ENCODE measurements at regions not wholly inside any gene's neighbourhood (a gene's known extent, or its start where the extent isn't known, plus 50 kb on each side); places are given as distances from the start of the nearest gene placed in this dataset.
"Not testable (repeated sequence)": the region's sequence is repeated elsewhere in the genome, so short reads cannot be mapped to it uniquely, and the experiment has no call there.

- not testable (repeated sequence) for H3K9me3 ChIP-seq (ENCODE audit: control insufficient read depth in 2 of 2, insufficient read depth in 1 of 2, low read depth in 1 of 2, low read length in 1 of 2); H3K27me3 ChIP-seq (ENCODE audit: control insufficient read depth in 1 of 2, insufficient read depth in 2 of 2, low read length in 2 of 2); H3K27ac ChIP-seq (ENCODE audit: low read depth in 2 of 2, low read length in 1 of 2); H3K4me1 ChIP-seq (ENCODE audit: control insufficient read depth in 2 of 2, insufficient read depth in 2 of 2, low read length in 1 of 2); H3K36me3 ChIP-seq (ENCODE audit: control insufficient read depth in 2 of 2, insufficient read depth in 2 of 2, low read length in 1 of 2); H3K4me3 ChIP-seq (ENCODE audit: low read depth in 1 of 2, low read length in 2 of 2)
- WGBS, 2 donors = 91 to 92% methylated on average over 3 of the region's 4 CpGs
These were observed 369.9 kb downstream of the ANAPC1 start for GRCh38 chr2:111514138-111514537.

- not testable (repeated sequence) for H3K36me3 ChIP-seq (ENCODE audit: control insufficient read depth in 2 of 2, insufficient read depth in 2 of 2, low read length in 1 of 2); H3K27me3 ChIP-seq (ENCODE audit: control insufficient read depth in 1 of 2, insufficient read depth in 2 of 2, low read length in 2 of 2); H3K4me1 ChIP-seq (ENCODE audit: control insufficient read depth in 2 of 2, insufficient read depth in 2 of 2, low read length in 1 of 2); H3K4me3 ChIP-seq (ENCODE audit: low read depth in 1 of 2, low read length in 2 of 2); H3K9me3 ChIP-seq (ENCODE audit: control insufficient read depth in 2 of 2, insufficient read depth in 1 of 2, low read depth in 1 of 2, low read length in 1 of 2); H3K27ac ChIP-seq (ENCODE audit: low read depth in 2 of 2, low read length in 1 of 2)
- WGBS, 2 donors = 50 to 58% methylated on average over 1 of the region's 2 CpGs
These were observed 366.8 kb downstream of the ANAPC1 start for GRCh38 chr2:111517050-111517720.

- WGBS, 2 donors = 65 to 77% methylated on average over 2 of the region's 2 CpGs
- not testable (repeated sequence) for H3K27me3 ChIP-seq (ENCODE audit: control insufficient read depth in 1 of 2, insufficient read depth in 2 of 2, low read length in 2 of 2); H3K27ac ChIP-seq (ENCODE audit: low read depth in 2 of 2, low read length in 1 of 2); H3K4me1 ChIP-seq (ENCODE audit: control insufficient read depth in 2 of 2, insufficient read depth in 2 of 2, low read length in 1 of 2); H3K36me3 ChIP-seq (ENCODE audit: control insufficient read depth in 2 of 2, insufficient read depth in 2 of 2, low read length in 1 of 2); H3K4me3 ChIP-seq (ENCODE audit: low read depth in 1 of 2, low read length in 2 of 2); H3K9me3 ChIP-seq (ENCODE audit: control insufficient read depth in 2 of 2, insufficient read depth in 1 of 2, low read depth in 1 of 2, low read length in 1 of 2)
These were observed 366.3 kb downstream of the ANAPC1 start for GRCh38 chr2:111517721-111518053.

- WGBS, 2 donors = 85 to 88% methylated on average over 3 of the region's 3 CpGs
- Histone ChIP-seq H3K27ac (ENCODE audit: low read depth in 2 of 2, low read length in 1 of 2) (no peak overlapping the region), H3K36me3 (ENCODE audit: control insufficient read depth in 2 of 2, insufficient read depth in 2 of 2, low read length in 1 of 2) (no peaks in the 10 kb centered on the region), H3K4me1 (ENCODE audit: control insufficient read depth in 2 of 2, insufficient read depth in 2 of 2, low read length in 1 of 2) (no peaks in the 10 kb centered on the region), H3K9me3 (ENCODE audit: control insufficient read depth in 2 of 2, insufficient read depth in 1 of 2, low read depth in 1 of 2, low read length in 1 of 2) (no peaks in the 10 kb centered on the region), H3K4me3 (ENCODE audit: low read depth in 1 of 2, low read length in 2 of 2) (no peak overlapping the region), H3K27me3 (ENCODE audit: control insufficient read depth in 1 of 2, insufficient read depth in 2 of 2, low read length in 2 of 2) (no peaks in the 10 kb centered on the region)
These were observed 364.9 kb downstream of the ANAPC1 start for GRCh38 chr2:111519071-111519470.

GRCh38 chr2:111522231-111522768 lies 361.7 kb downstream of the ANAPC1 start:
- no peaks in the 10 kb centered on the region for H3K4me1 ChIP-seq (ENCODE audit: control insufficient read depth in 2 of 2, insufficient read depth in 2 of 2, low read length in 1 of 2)
- H3K27me3 ChIP-seq (ENCODE audit: control insufficient read depth in 1 of 2, insufficient read depth in 2 of 2, low read length in 2 of 2) = no peaks in the 10 kb centered on the region
- no peak overlapping the region for H3K27ac ChIP-seq (ENCODE audit: low read depth in 2 of 2, low read length in 1 of 2)
- no peaks in the 10 kb centered on the region for H3K36me3 ChIP-seq (ENCODE audit: control insufficient read depth in 2 of 2, insufficient read depth in 2 of 2, low read length in 1 of 2)
- 53 to 54% methylated on average over 5 of the region's 5 CpGs for WGBS, 2 donors
- H3K4me3 ChIP-seq (ENCODE audit: low read depth in 1 of 2, low read length in 2 of 2) = no peak overlapping the region
- no peaks in the 10 kb centered on the region for H3K9me3 ChIP-seq (ENCODE audit: control insufficient read depth in 2 of 2, insufficient read depth in 1 of 2, low read depth in 1 of 2, low read length in 1 of 2)

- Histone ChIP-seq H3K27ac (ENCODE audit: low read depth in 2 of 2, low read length in 1 of 2) (no peak overlapping the region), H3K27me3 (ENCODE audit: control insufficient read depth in 1 of 2, insufficient read depth in 2 of 2, low read length in 2 of 2) (no peaks in the 10 kb centered on the region), H3K4me1 (ENCODE audit: control insufficient read depth in 2 of 2, insufficient read depth in 2 of 2, low read length in 1 of 2) (no peaks in the 10 kb centered on the region), H3K4me3 (ENCODE audit: low read depth in 1 of 2, low read length in 2 of 2) (no peak overlapping the region), H3K9me3 (ENCODE audit: control insufficient read depth in 2 of 2, insufficient read depth in 1 of 2, low read depth in 1 of 2, low read length in 1 of 2) (no peaks in the 10 kb centered on the region), H3K36me3 (ENCODE audit: control insufficient read depth in 2 of 2, insufficient read depth in 2 of 2, low read length in 1 of 2) (no peaks in the 10 kb centered on the region)
- WGBS, 2 donors = 64 to 68% methylated on average over 12 of the region's 12 CpGs
These were observed 361.0 kb downstream of the ANAPC1 start for GRCh38 chr2:111523009-111523408.

GRCh38 chr2:111525026-111525425 lies 359.0 kb downstream of the ANAPC1 start:
- 89 to 94% methylated on average over 3 to 4 of the region's 4 CpGs for WGBS, 2 donors

GRCh38 chr2:111526041-111526639 lies 357.9 kb downstream of the ANAPC1 start:
- H3K27me3 ChIP-seq (ENCODE audit: control insufficient read depth in 1 of 2, insufficient read depth in 2 of 2, low read length in 2 of 2) = not testable (repeated sequence)

More at GRCh38 chr2:111525026-111525425, 359.0 kb downstream of the ANAPC1 start:
- H3K4me1 ChIP-seq (ENCODE audit: control insufficient read depth in 2 of 2, insufficient read depth in 2 of 2, low read length in 1 of 2); H3K27me3 ChIP-seq (ENCODE audit: control insufficient read depth in 1 of 2, insufficient read depth in 2 of 2, low read length in 2 of 2); H3K27ac ChIP-seq (ENCODE audit: low read depth in 2 of 2, low read length in 1 of 2); H3K9me3 ChIP-seq (ENCODE audit: control insufficient read depth in 2 of 2, insufficient read depth in 1 of 2, low read depth in 1 of 2, low read length in 1 of 2); H3K4me3 ChIP-seq (ENCODE audit: low read depth in 1 of 2, low read length in 2 of 2); H3K36me3 ChIP-seq (ENCODE audit: control insufficient read depth in 2 of 2, insufficient read depth in 2 of 2, low read length in 1 of 2): not testable (repeated sequence)

GRCh38 chr2:111527707-111528400 lies 356.1 kb downstream of the ANAPC1 start:
- not testable (repeated sequence) for H3K27ac ChIP-seq (ENCODE audit: low read depth in 2 of 2, low read length in 1 of 2); H3K4me3 ChIP-seq (ENCODE audit: low read depth in 1 of 2, low read length in 2 of 2); H3K4me1 ChIP-seq (ENCODE audit: control insufficient read depth in 2 of 2, insufficient read depth in 2 of 2, low read length in 1 of 2); H3K27me3 ChIP-seq (ENCODE audit: control insufficient read depth in 1 of 2, insufficient read depth in 2 of 2, low read length in 2 of 2); H3K36me3 ChIP-seq (ENCODE audit: control insufficient read depth in 2 of 2, insufficient read depth in 2 of 2, low read length in 1 of 2); H3K9me3 ChIP-seq (ENCODE audit: control insufficient read depth in 2 of 2, insufficient read depth in 1 of 2, low read depth in 1 of 2, low read length in 1 of 2)
- WGBS, 2 donors = 88 to 89% methylated on average over 6 of the region's 10 CpGs

More at GRCh38 chr2:111526041-111526639, 357.9 kb downstream of the ANAPC1 start:
- 71 to 74% methylated on average over 7 of the region's 7 CpGs for WGBS, 2 donors
- H3K9me3 ChIP-seq (ENCODE audit: control insufficient read depth in 2 of 2, insufficient read depth in 1 of 2, low read depth in 1 of 2, low read length in 1 of 2); H3K4me1 ChIP-seq (ENCODE audit: control insufficient read depth in 2 of 2, insufficient read depth in 2 of 2, low read length in 1 of 2); H3K4me3 ChIP-seq (ENCODE audit: low read depth in 1 of 2, low read length in 2 of 2); H3K27ac ChIP-seq (ENCODE audit: low read depth in 2 of 2, low read length in 1 of 2); H3K36me3 ChIP-seq (ENCODE audit: control insufficient read depth in 2 of 2, insufficient read depth in 2 of 2, low read length in 1 of 2): not testable (repeated sequence)

Measured in esophagus (tissue), 2 donors.